GM12878 (cell line): ENCODE measurements at regions not wholly inside any gene's neighbourhood (a gene's known extent, or its start where the extent isn't known, plus 50 kb on each side); places are given as distances from the start of the nearest gene placed in this dataset.

Experiments used
- CBFB ChIP-seq: IDR thresholded peaks from 2 replicates; pipeline ENCODE4 v1.6.1; 2016; ENCODE audit warnings: antibody characterized with exemption, low read depth
- CEBPB ChIP-seq, 2 experiments: fragments of 150-350 bp in 1 of 2; IDR thresholded peaks; 2 replicates each; pipeline ENCODE4 v1.6.1; 2012 to 2014; ENCODE audit warnings: low read depth in 2 of 2, low read length in 2 of 2, borderline replicate concordance in 1 of 2, inconsistent platforms in 1 of 2
- EGR1 ChIP-seq, 2 experiments: IDR thresholded peaks; 1 replicate in 1 of 2; 2 replicates in 1 of 2; pipeline ENCODE4 v1.6.1; 2011 to 2012; ENCODE audit warnings: low read depth in 2 of 2, low read length in 2 of 2, borderline replicate concordance in 1 of 2, mild to moderate bottlenecking in 1 of 2, moderate library complexity in 1 of 2
- EP300 ChIP-seq, 2 experiments: fragments of 150-350 bp in 1 of 2; IDR thresholded peaks; 2 replicates each; pipeline ENCODE4 v1.6.1; 2011 to 2012; ENCODE audit warnings: low read depth in 2 of 2, low read length in 2 of 2, borderline replicate concordance in 1 of 2, improper control_type of control experiment in 1 of 2, inconsistent platforms in 1 of 2; ENCODE audit not compliant: control insufficient read depth in 1 of 2
- FOXM1 ChIP-seq: IDR thresholded peaks from 2 replicates; pipeline ENCODE4 v1.6.1; 2012; ENCODE audit warnings: low read depth, mild to moderate bottlenecking, inconsistent platforms, low read length, moderate library complexity
- IRF3 ChIP-seq: fragments of 450-650 bp; IDR thresholded peaks from 2 replicates; pipeline ENCODE4 v1.6.1; 2014; ENCODE audit warnings: mild to moderate bottlenecking
- NR2C2 ChIP-seq: IDR thresholded peaks from 2 replicates; pipeline ENCODE4 v1.6.1; 2011; ENCODE audit warnings: borderline replicate concordance, low read depth; ENCODE audit not compliant: control insufficient read depth, insufficient read length
- POLR2A ChIP-seq: IDR thresholded peaks from 2 replicates; pipeline ENCODE4 v1.6.1; 2011; ENCODE audit warnings: low read depth, mild to moderate bottlenecking, low read length
- POU2F2 ChIP-seq: IDR thresholded peaks from 3 replicates; pipeline ENCODE4 v1.6.1; 2011; ENCODE audit warnings: low read depth, mild to moderate bottlenecking, low read length, borderline replicate concordance
- RAD21 ChIP-seq: IDR thresholded peaks from 2 replicates; pipeline ENCODE4 v1.6.1; 2011; ENCODE audit warnings: mild to moderate bottlenecking, low read depth, low read length, moderate library complexity; ENCODE audit not compliant: insufficient read depth
- REST ChIP-seq: IDR thresholded peaks from 2 replicates; pipeline ENCODE4 v1.6.1; 2012; ENCODE audit warnings: mild to moderate bottlenecking, low read depth, low read length
- SREBF2 ChIP-seq: IDR thresholded peaks from 2 replicates; pipeline ENCODE4 v1.6.1; 2012; ENCODE audit warnings: mild to moderate bottlenecking, low read length
- YY1 ChIP-seq: IDR thresholded peaks from 2 replicates; pipeline ENCODE4 v1.6.1; 2011; ENCODE audit warnings: low read depth, mild to moderate bottlenecking, low read length
- ZBTB4 ChIP-seq: fragments of 450-650 bp; formaldehyde crosslinking; IDR thresholded peaks from 2 replicates; pipeline ENCODE4 v1.4.0; 2022; ENCODE audit warnings: mild to moderate bottlenecking, moderate library complexity

- TF ChIP-seq SREBF2 = no peak
- TF ChIP-seq RAD21 = no peak
- TF ChIP-seq YY1 = no peak
- TF ChIP-seq CBFB = no peak
- no peak for TF ChIP-seq POLR2A
- no peak for TF ChIP-seq ZBTB4 (CRISPR knock-in tag)
- TF ChIP-seq POU2F2 = no peak
- TF ChIP-seq CEBPB (IDR thresholded peaks at IDR 0.05; ENCODE audit: borderline replicate concordance in 1 of 2, low read depth in 2 of 2, low read length in 2 of 2) = no peak
- TF ChIP-seq FOXM1 = no peak
- no peak for TF ChIP-seq NR2C2
- no peak for TF ChIP-seq REST
- no peak for TF ChIP-seq IRF3
- no peak for TF ChIP-seq EP300 (IDR thresholded peaks at IDR 0.05; ENCODE audit: borderline replicate concordance in 1 of 2, control insufficient read depth in 1 of 2, low read depth in 2 of 2, low read length in 2 of 2)
- TF ChIP-seq EGR1 (IDR thresholded peaks at IDR 0.05; ENCODE audit: borderline replicate concordance in 1 of 2, low read depth in 2 of 2, low read length in 2 of 2) = no peak
Observed at GRCh38 chr19:30626626-30626966, 254.4 kb downstream of the ZNF536 start.
